ENCODE measurements at regions not wholly inside any gene's neighbourhood (a gene's known extent, or its start where the extent isn't known, plus 50 kb on each side); places are given as distances from the start of the nearest gene placed in this dataset.

- TF ChIP-seq CTCF (IDR thresholded peaks at IDR 0.05; ENCODE audit: poor library complexity) (no peak), EZH2 (IDR thresholded peaks at IDR 0.05; ENCODE audit: borderline replicate concordance) (no peak), EZH2phosphoT487 (IDR thresholded peaks at IDR 0.05; ENCODE audit: low read depth, severe bottlenecking, unreplicated experiment) (no peak)
Observed at GRCh38 chr4:186792728-186793366, 69.2 kb upstream of the FAT1 start.

All from hepatocyte (in vitro differentiated cells).